ENCODE measurements at regions not wholly inside any gene's neighbourhood (a gene's known extent, or its start where the extent isn't known, plus 50 kb on each side); places are given as distances from the start of the nearest gene placed in this dataset.

DNA sequence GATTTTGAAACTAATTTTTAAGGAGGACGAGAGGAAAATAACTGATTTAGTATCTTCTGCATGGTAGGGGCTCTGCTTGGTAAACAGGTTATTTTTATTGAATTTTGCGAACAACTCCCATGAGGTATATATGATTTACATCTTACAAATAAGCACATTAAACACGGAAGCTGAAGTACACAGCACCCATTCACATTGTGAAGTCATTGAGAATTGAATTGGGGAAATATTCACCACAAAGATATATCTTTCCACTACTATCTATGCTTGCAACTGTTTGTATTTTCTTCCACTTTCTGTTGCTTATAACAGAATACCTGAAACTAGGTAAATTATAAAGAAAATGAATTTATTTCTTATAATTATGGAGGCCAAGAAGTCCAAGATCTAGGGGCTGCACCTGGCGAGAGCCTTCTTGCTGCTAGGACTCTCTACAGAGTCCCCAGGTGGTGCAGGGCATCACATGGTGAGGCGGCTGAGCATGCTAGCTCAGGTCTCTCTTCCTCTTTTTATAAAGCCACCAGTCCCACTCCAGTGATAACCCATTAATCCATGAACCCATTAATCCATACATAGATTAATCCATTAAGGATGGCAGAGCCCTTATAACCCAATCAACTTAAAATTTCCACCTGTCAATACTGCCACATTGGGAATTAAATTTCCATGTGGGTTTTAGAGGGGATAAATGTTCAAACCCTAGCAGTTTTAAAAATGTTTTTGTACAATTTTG, 79.0 kb upstream of the ZNF608 start:
- TF ChIP-seq, protein P1, sequence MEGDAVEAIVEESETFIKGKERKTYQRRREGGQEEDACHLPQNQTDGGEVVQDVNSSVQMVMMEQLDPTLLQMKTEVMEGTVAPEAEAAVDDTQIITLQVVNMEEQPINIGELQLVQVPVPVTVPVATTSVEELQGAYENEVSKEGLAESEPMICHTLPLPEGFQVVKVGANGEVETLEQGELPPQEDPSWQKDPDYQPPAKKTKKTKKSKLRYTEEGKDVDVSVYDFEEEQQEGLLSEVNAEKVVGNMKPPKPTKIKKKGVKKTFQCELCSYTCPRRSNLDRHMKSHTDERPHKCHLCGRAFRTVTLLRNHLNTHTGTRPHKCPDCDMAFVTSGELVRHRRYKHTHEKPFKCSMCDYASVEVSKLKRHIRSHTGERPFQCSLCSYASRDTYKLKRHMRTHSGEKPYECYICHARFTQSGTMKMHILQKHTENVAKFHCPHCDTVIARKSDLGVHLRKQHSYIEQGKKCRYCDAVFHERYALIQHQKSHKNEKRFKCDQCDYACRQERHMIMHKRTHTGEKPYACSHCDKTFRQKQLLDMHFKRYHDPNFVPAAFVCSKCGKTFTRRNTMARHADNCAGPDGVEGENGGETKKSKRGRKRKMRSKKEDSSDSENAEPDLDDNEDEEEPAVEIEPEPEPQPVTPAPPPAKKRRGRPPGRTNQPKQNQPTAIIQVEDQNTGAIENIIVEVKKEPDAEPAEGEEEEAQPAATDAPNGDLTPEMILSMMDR (IDR thresholded peaks at IDR 0.05): no peak
- TF ChIP-seq EZH2phosphoT487 (IDR thresholded peaks at IDR 0.05) (no peak), EZH2 (IDR thresholded peaks at IDR 0.05) (no peak)
